HUES6 (cell line): ENCODE measurements at regions not wholly inside any gene's neighbourhood (a gene's known extent, or its start where the extent isn't known, plus 50 kb on each side); places are given as distances from the start of the nearest gene placed in this dataset.
"Not testable (repeated sequence)": the region's sequence is repeated elsewhere in the genome, so short reads cannot be mapped to it uniquely, and the experiment has no call there.

Experiments used
- H3K27ac ChIP-seq: 2 replicates; pipeline ENCODE4 v1.7.0; 2013; ENCODE audit warnings: low read depth, mild to moderate bottlenecking, low read length, inconsistent platforms
- H3K27me3 ChIP-seq: 2 replicates; pipeline ENCODE4 v1.6.1; 2013; ENCODE audit warnings: low read length; ENCODE audit not compliant: control insufficient read depth, insufficient read depth
- H3K36me3 ChIP-seq: 2 replicates; pipeline ENCODE4 v1.6.1; 2013; ENCODE audit warnings: low read length; ENCODE audit not compliant: control insufficient read depth, insufficient read depth
- H3K4me1 ChIP-seq: 2 replicates; pipeline ENCODE4 v1.6.1; 2013; ENCODE audit warnings: low read length; ENCODE audit not compliant: control insufficient read depth, insufficient read depth
- H3K4me3 ChIP-seq: 2 replicates; pipeline ENCODE4 v1.5.1; 2013; ENCODE audit warnings: low read depth, low read length
- H3K9ac ChIP-seq: one replicate; pipeline ENCODE4 v1.6.1; 2013; ENCODE audit warnings: mild to moderate bottlenecking, low read length
- H3K9me3 ChIP-seq: 2 replicates; pipeline ENCODE4 v1.6.1; 2013; ENCODE audit warnings: low read depth, low read length; ENCODE audit not compliant: control insufficient read depth, insufficient read depth

DNA sequence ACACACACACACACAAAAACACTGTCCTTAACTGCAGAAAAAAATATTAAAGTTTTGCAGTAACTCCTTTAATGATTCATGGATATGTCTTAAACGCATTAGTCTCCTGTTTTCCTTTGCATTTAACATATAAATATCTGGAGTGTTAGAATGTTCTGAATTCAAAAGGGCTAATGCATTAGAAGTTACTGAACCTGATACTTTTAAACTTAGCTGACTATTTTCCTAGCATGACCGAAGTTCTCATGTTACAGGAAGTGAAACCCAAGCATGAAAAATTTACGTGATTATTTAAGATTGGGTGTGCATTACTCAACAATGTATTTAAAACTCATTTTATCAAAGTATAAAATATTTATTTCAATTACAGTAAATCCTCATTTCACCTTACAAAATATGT lies 791.2 kb downstream of the FLRT2 start:
- H3K9me3 ChIP-seq: no peaks in the 10 kb centered on the region
- H3K36me3 ChIP-seq: no peaks in the 10 kb centered on the region
- no peak overlapping the region for H3K27ac ChIP-seq
- no peak overlapping the region for H3K4me3 ChIP-seq
- H3K27me3 ChIP-seq: no peaks in the 10 kb centered on the region
- no peak overlapping the region for H3K9ac ChIP-seq
- no peaks in the 10 kb centered on the region for H3K4me1 ChIP-seq

DNA sequence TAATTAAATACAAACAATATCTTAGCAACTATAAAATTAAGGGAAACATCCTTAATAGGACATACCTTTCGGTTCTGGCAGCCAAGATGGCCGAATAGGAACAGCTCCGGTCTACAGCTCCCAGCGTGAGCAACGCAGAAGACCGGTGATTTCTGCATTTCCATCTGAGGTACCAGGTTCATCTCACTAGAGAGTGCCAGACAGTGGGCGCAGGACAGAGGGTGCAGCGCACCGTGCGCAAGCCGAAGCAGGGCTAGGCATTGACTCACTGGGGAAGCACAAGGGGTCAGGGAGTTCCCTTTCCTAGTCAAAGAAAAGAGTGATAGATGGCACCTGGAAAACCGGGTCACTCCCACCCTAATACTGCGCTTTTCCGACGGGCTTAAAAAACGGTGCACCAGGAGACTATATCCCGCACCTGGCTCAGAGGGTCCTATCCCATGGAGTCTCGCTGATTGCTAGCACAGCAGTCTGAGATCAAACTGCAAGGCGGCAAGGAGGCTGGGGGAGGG lies 782.3 kb downstream of the FLRT2 start:
- H3K36me3 ChIP-seq, H3K27ac ChIP-seq, H3K9me3 ChIP-seq, H3K27me3 ChIP-seq, H3K4me1 ChIP-seq: not testable (repeated sequence)
- Histone ChIP-seq H3K9ac (peak overlapping the region; percentile 53), H3K4me3 (peak overlapping the region; percentile 49; the same call in 1 of the 2 replicates)

DNA sequence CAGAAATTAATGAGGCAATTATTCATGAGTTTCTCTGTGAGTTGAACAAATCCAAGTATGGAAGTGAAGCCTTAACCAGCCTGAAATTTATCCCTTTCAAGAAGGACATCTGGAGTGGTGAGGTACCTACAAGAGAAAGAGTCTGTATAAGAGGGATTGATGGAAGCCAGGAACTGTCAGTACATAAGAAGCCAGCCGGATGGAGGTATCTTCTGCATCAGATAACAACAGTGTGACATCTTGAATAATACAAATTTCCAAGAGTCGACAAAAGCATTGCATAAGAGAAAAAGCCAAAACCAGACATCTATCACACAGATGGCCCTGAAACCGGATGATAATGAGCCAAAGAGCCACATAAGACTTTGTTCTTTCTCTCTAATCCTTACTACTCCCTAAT lies 781.2 kb downstream of the FLRT2 start:
- Histone ChIP-seq H3K9ac (no peak overlapping the region), H3K27ac (no peak overlapping the region), H3K36me3 (no peaks in the 10 kb centered on the region), H3K4me1 (no peaks in the 10 kb centered on the region), H3K9me3 (no peaks in the 10 kb centered on the region; the same call in 1 of the 2 replicates), H3K27me3 (no peaks in the 10 kb centered on the region), H3K4me3 (no peak overlapping the region)

DNA sequence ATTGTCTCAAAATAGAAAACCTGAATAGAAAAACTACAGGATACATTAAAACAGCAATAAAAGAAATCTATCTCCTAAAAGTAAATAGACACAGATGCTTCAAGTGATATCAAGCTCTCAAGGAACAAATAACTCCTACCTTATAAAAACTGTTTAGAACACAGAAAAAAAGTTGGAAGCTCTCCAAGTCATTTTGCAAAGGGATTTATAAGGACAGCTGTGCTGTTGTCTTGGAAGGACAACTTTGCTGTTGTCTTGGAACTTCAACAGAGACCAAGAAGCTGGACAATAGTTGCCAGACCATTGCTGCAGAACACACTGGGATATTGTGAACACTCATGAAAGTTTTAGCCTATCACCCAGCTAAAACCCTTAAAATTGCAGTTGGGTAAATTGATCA lies 780.7 kb downstream of the FLRT2 start:
- H3K27ac ChIP-seq: no peak overlapping the region
- no peaks in the 10 kb centered on the region for H3K4me1 ChIP-seq
- H3K4me3 ChIP-seq: no peak overlapping the region
- H3K27me3 ChIP-seq: no peaks in the 10 kb centered on the region
- no peaks in the 10 kb centered on the region; the same call in 1 of the 2 replicates for H3K9me3 ChIP-seq
- H3K9ac ChIP-seq: no peak overlapping the region
- H3K36me3 ChIP-seq: no peaks in the 10 kb centered on the region

DNA sequence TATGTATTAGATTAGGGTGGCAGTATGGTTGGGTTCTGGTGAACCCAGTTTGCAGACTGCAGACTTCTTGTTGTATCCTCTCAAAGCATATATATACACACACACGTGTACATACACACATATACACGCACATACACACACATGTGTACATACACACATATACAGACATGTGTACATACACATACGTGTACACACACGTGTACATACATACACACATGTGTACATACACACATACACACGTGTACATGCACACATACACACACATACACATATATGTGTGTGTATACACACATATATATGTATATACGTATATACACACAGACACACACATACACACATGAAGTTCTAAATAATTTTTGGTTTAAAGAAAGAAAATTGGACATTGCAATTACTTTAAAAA lies 780.2 kb downstream of the FLRT2 start:
- Histone ChIP-seq H3K9me3 (no peaks in the 10 kb centered on the region; the same call in 1 of the 2 replicates), H3K27ac (no peak overlapping the region), H3K27me3 (no peaks in the 10 kb centered on the region), H3K4me3 (no peak overlapping the region), H3K36me3 (no peaks in the 10 kb centered on the region), H3K9ac (no peak overlapping the region), H3K4me1 (no peaks in the 10 kb centered on the region)

DNA sequence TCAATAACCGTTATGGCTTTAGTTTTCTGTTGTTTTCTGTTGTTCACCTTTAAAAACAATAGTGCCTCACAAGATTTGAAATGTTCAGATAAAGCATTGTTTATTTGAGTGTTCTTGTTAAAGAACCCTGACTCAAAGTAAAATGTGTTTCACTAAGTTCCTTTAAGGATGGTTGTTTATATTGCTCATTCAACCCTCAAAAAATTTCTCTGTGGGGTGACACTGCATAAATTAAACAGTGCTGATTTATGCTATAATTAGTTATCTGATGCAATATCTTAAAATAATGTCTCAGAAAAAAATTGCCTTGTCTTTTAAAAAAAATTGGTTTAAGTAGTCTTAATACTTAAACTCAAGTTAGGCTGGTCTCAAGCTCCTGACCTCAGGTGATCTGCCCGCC lies 775.1 kb downstream of the FLRT2 start:
- Histone ChIP-seq H3K9ac (no peak overlapping the region), H3K4me3 (no peak overlapping the region), H3K27me3 (no peaks in the 10 kb centered on the region), H3K4me1 (no peaks in the 10 kb centered on the region), H3K27ac (no peak overlapping the region), H3K9me3 (no peaks in the 10 kb centered on the region), H3K36me3 (no peaks in the 10 kb centered on the region)

DNA sequence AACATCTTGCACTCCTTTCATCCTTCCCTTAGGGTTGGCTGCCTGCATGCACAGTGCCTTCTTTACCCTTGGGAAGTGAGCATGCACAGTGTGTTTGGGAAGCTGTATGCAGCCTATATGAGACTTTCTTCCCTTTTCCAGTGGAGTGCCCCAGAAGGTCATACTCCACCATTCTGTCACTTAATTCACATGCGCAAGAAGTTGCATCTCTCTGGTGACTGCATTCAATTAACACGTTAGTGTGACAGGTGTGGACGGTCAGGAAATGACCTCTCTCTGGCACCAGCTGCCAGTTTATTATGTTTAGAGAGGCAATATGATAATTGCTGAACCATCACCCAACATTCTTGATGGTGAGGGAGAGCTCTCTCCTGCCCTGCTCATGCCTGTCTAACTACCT lies 770.0 kb downstream of the FLRT2 start:
- Histone ChIP-seq H3K4me3 (no peak overlapping the region), H3K9me3 (no peaks in the 10 kb centered on the region), H3K27ac (no peak overlapping the region), H3K4me1 (peaks cover 5% of the 10 kb centered on the region; the same call in 1 of the 2 replicates), H3K27me3 (no peaks in the 10 kb centered on the region), H3K9ac (no peak overlapping the region), H3K36me3 (no peaks in the 10 kb centered on the region)

DNA sequence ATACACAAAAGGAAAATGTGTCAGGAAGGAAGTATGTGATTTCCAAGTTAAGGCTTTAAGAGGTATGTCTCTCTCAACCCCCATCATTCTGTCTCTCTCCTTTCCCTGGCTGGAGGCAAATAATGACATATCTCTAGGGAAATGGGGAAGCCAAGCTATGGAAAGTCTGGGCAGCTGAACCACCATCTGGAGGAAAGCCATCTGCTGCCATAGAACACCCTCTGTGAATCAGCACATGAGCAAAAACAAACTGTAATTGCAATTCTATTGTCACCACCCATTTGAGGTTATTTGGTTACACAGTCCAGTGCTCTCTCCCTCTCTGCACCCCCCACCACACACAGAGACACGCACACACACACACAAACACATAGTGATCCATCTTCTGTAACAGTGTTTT lies 766.2 kb downstream of the FLRT2 start:
- Histone ChIP-seq H3K27ac (no peak overlapping the region), H3K4me1 (peaks cover 5% of the 10 kb centered on the region; the same call in 1 of the 2 replicates), H3K9me3 (no peaks in the 10 kb centered on the region), H3K36me3 (no peaks in the 10 kb centered on the region), H3K9ac (no peak overlapping the region), H3K4me3 (no peak overlapping the region), H3K27me3 (no peaks in the 10 kb centered on the region)

DNA sequence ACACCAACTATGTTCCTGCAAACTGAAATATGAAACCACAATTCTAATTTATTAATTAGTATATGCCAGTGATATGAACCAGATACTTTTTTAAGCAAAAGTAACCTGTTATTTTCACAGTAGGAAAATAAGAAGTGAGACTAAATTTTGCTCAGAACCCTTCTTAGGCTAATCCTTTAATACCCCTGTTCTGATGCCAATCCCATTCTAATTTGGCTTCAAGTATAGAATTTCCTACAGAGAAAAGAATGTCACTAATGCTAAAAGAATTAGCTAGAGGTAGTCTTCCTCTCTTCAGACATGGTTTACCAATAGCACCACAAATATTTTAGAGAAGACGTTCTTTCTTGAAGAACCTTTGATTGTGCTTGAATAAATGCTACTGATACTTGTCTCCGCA lies 758.4 kb downstream of the FLRT2 start:
- H3K9me3 ChIP-seq: no peaks in the 10 kb centered on the region
- no peaks in the 10 kb centered on the region for H3K36me3 ChIP-seq
- no peak overlapping the region for H3K27ac ChIP-seq
- no peak overlapping the region for H3K4me3 ChIP-seq
- no peak overlapping the region for H3K9ac ChIP-seq
- no peaks in the 10 kb centered on the region for H3K4me1 ChIP-seq
- H3K27me3 ChIP-seq: no peaks in the 10 kb centered on the region

DNA sequence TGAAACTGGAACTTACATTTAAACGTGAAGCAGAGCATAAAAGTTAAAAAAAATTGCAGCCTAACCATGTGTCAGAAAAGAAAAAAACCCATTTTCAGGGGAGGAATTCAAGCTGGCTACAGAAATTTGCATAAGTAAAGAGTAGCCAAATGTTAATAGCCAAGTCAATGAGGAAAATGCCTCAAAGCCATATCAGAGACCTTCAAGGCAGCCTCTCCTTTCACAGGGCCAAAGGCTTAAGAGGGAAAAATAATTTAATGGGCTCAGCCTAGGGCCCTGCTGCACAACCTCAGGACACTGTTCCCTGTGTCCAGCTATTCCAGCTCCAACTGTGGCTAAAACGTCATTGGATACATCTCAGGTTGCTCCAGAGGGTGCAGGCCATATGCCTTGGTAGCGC lies 749.5 kb downstream of the FLRT2 start:
- no peaks in the 10 kb centered on the region for H3K27me3 ChIP-seq
- no peaks in the 10 kb centered on the region for H3K4me1 ChIP-seq
- no peak overlapping the region for H3K27ac ChIP-seq
- no peak overlapping the region for H3K4me3 ChIP-seq
- peaks cover 24% of the 10 kb centered on the region for H3K9me3 ChIP-seq
- no peaks in the 10 kb centered on the region for H3K36me3 ChIP-seq
- H3K9ac ChIP-seq: no peak overlapping the region

DNA sequence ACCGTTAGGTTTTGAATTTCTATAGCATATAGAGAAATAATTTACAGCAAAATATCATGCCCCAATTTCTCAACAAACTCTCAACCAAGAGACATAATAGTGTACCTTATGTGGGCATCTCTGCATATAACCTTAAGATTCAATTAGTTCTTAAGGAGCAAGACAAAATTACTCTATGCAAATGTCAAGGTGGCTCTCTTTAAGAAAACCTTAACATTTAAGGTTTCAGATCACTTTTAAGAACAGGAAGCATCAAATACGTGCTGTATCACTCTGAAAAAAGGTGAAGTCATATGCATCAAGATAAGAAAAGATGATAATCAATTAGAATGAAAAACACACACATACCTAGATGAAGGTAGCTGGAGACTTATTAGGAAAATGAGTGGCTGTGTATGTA lies 728.0 kb downstream of the FLRT2 start:
- no peak overlapping the region for H3K4me3 ChIP-seq
- no peaks in the 10 kb centered on the region for H3K4me1 ChIP-seq
- no peak overlapping the region for H3K27ac ChIP-seq
- no peak overlapping the region for H3K9ac ChIP-seq
- H3K36me3 ChIP-seq: no peaks in the 10 kb centered on the region
- H3K9me3 ChIP-seq: no peaks in the 10 kb centered on the region
- no peaks in the 10 kb centered on the region for H3K27me3 ChIP-seq

DNA sequence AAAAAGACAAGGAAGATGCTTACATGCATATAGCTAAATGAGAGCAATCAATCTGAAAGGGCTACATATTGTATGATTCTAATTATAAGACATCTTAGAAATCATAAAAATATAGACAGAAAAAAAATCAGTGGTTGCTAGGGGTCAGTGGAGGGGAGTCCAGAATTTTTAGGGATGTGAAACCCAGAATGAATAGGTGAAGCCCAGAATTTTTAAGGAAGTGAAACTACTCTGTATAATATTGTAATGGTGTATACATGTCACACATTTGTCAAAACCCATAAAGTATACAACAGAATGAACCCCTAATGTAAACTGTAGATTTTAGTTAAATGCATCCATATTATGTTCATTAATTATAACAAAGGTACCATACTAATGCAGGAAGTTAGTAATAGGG lies 713.2 kb downstream of the FLRT2 start:
- Histone ChIP-seq H3K4me1 (no peaks in the 10 kb centered on the region), H3K4me3 (no peak overlapping the region), H3K36me3 (no peaks in the 10 kb centered on the region), H3K9me3 (no peaks in the 10 kb centered on the region), H3K9ac (no peak overlapping the region), H3K27me3 (no peaks in the 10 kb centered on the region), H3K27ac (no peak overlapping the region)
